Endothelial cell of umbilical vein (primary cell): ENCODE measurements at regions not wholly inside any gene's neighbourhood (a gene's known extent, or its start where the extent isn't known, plus 50 kb on each side); places are given as distances from the start of the nearest gene placed in this dataset.

ENCODE experiments used
- CTCF ChIP-seq, 2 donors: IDR thresholded peaks; 1 replicate in 1 of 2; 2 replicates in 1 of 2; pipeline ENCODE4 v1.5.1; 2011; ENCODE audit warnings: low read length in 2 of 2, mild to moderate bottlenecking in 2 of 2, moderate library complexity in 2 of 2, control low read depth in 1 of 2, inconsistent platforms in 1 of 2, low read depth in 1 of 2; ENCODE audit not compliant: insufficient read depth in 1 of 2; ENCODE audit errors: extremely low read depth in 1 of 2
- POLR2A ChIP-seq: IDR thresholded peaks from 2 replicates; pipeline ENCODE4 v1.6.1; 2012; ENCODE audit warnings: low read depth, mild to moderate bottlenecking, control low read depth, low read length
- POLR2AphosphoS5 ChIP-seq: IDR thresholded peaks from 2 replicates; pipeline ENCODE4 v1.6.1; 2012; ENCODE audit warnings: low read depth, mild to moderate bottlenecking, control low read depth, low read length, moderate library complexity; ENCODE audit not compliant: insufficient read depth

DNA sequence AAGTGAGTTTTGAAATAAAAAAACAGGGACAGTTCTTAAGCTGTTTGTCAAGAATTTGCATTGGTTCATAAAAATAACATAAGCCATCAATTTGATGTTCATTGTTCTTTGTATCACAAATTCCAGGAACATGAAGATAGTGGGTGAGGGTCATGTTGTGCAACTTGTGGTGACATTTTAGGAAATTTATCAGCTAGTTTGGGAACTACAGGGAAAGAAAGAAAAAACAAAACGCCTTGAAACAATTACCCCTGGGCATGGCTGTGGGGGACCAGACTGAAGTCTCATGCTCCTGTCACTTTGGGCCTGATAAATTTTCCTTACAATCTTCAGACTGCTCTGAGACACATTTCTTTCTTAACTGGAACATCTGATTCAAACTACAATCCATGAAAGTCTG is 207.1 kb upstream of the CLINT1 start:
- no peak for TF ChIP-seq CTCF (IDR thresholded peaks at IDR 0.05; ENCODE audit: extremely low read depth in 1 of 2, insufficient read depth in 1 of 2, low read depth in 1 of 2, low read length in 2 of 2)
- TF ChIP-seq POLR2A = no peak
- no peak for TF ChIP-seq POLR2AphosphoS5
